HG02870 (cell line): ENCODE measurements at regions not wholly inside any gene's neighbourhood (a gene's known extent, or its start where the extent isn't known, plus 50 kb on each side); places are given as distances from the start of the nearest gene placed in this dataset.
"Not testable (repeated sequence)": the region's sequence is repeated elsewhere in the genome, so short reads cannot be mapped to it uniquely, and the experiment has no call there.

ENCODE experiments used
- ATAC-seq: cut with Tn5 transposase; IDR thresholded peaks from one replicate; pipeline ENCODE4 v1.9.1; 2021; ENCODE audit warnings: mild to moderate bottlenecking, moderate library complexity; ENCODE audit not compliant: unreplicated experiment

- not testable (repeated sequence) for ATAC-seq
These were observed 68.4 kb upstream of the ALKAL2 start for GRCh38 chr2:356304-356703.

GRCh38 chr2:355773-356172, 67.9 kb upstream of the ALKAL2 start:
- no peak for ATAC-seq

GRCh38 chr2:352696-353095, 64.8 kb upstream of the ALKAL2 start:
- no peak for ATAC-seq

- ATAC-seq, result no peak
These were observed 61.5 kb upstream of the ALKAL2 start for GRCh38 chr2:349390-349789.

GRCh38 chr2:348361-348916, 60.5 kb upstream of the ALKAL2 start:
- ATAC-seq, result no peak

GRCh38 chr2:344811-345210, 56.9 kb upstream of the ALKAL2 start:
- ATAC-seq, result no peak

GRCh38 chr2:343355-343754, 55.5 kb upstream of the ALKAL2 start:
- ATAC-seq, result no peak

GRCh38 chr2:341912-342311, 54.0 kb upstream of the ALKAL2 start:
- ATAC-seq, result no peak

GRCh38 chr2:341017-341542, 53.2 kb upstream of the ALKAL2 start:
- no peak for ATAC-seq
